DOHH2 (cell line): ENCODE measurements at regions not wholly inside any gene's neighbourhood (a gene's known extent, or its start where the extent isn't known, plus 50 kb on each side); places are given as distances from the start of the nearest gene placed in this dataset.

Experiments
- H3F3A ChIP-seq: fragments of 200-600 bp; sonication (generic), shearing (Covaris generic); 2 replicates; pipeline ENCODE4 v1.6.0; 2016; ENCODE audit warnings: antibody characterized with exemption, mild to moderate bottlenecking; ENCODE audit not compliant: control insufficient read depth, insufficient read depth
- H3K27ac ChIP-seq: fragments of 200-600 bp; sonication (generic); 2 replicates; pipeline ENCODE4 v1.5.1; 2014; ENCODE audit warnings: low read depth, mild to moderate bottlenecking, low read length, moderate library complexity
- H3K27me3 ChIP-seq: fragments of 200-600 bp; sonication (generic); 2 replicates; pipeline ENCODE4 v1.6.1; 2014; ENCODE audit warnings: mild to moderate bottlenecking, low read length, mixed read lengths; ENCODE audit not compliant: control insufficient read depth
- H3K36me3 ChIP-seq: fragments of 200-600 bp; sonication (generic); 2 replicates; pipeline ENCODE4 v1.6.1; 2014; ENCODE audit warnings: mild to moderate bottlenecking, low read length, moderate library complexity, mixed read lengths; ENCODE audit not compliant: control insufficient read depth
- H3K4me1 ChIP-seq: fragments of 200-600 bp; sonication (generic); 2 replicates; pipeline ENCODE4 v1.6.1; 2014; ENCODE audit warnings: mild to moderate bottlenecking, low read length, mixed read lengths; ENCODE audit not compliant: control insufficient read depth
- H3K4me2 ChIP-seq: fragments of 200-600 bp; sonication (generic); 2 replicates; pipeline ENCODE4 v1.6.0; 2014; ENCODE audit warnings: mild to moderate bottlenecking, low read length, moderate library complexity
- H3K4me3 ChIP-seq: fragments of 200-600 bp; sonication (generic); 2 replicates; pipeline ENCODE4 v1.5.1; 2014; ENCODE audit warnings: mild to moderate bottlenecking, low read length, mixed read lengths
- H3K79me2 ChIP-seq: fragments of 200-600 bp; sonication (generic); 2 replicates; pipeline ENCODE4 v1.6.1; 2014; ENCODE audit warnings: mild to moderate bottlenecking, low read length, mixed read lengths; ENCODE audit not compliant: control insufficient read depth
- H3K9me2 ChIP-seq: fragments of 200-600 bp; sonication (generic); replicated peaks from 2 replicates; pipeline ENCODE4 v1.6.1; 2014; ENCODE audit warnings: mild to moderate bottlenecking, low read length, mixed read lengths; ENCODE audit not compliant: control insufficient read depth
- H3K9me3 ChIP-seq: fragments of 200-600 bp; sonication (generic); 2 replicates; pipeline ENCODE4 v1.6.1; 2014; ENCODE audit warnings: antibody characterized with exemption, low read length, mixed read lengths; ENCODE audit not compliant: control insufficient read depth, insufficient read depth
- H4K20me1 ChIP-seq: fragments of 200-600 bp; sonication (generic); 2 replicates; pipeline ENCODE4 v1.6.0; 2014; ENCODE audit warnings: low read depth, mild to moderate bottlenecking, antibody characterized with exemption, low read length, moderate library complexity; ENCODE audit not compliant: control insufficient read depth, insufficient read depth
- CTCF ChIP-seq: fragments of 200-600 bp; sonication (generic); IDR thresholded peaks from one replicate; pipeline ENCODE4 v1.5.1; 2014; ENCODE audit warnings: antibody characterized with exemption, mild to moderate bottlenecking, low read depth, low read length; ENCODE audit not compliant: poor library complexity, severe bottlenecking
- EZH2phosphoT487 ChIP-seq: fragments of 200-600 bp; sonication (generic); IDR thresholded peaks from 2 replicates; pipeline ENCODE4 v1.6.1; 2017; ENCODE audit warnings: borderline replicate concordance, mild to moderate bottlenecking, antibody characterized with exemption, low read length, moderate library complexity, mixed read lengths

- H3F3A ChIP-seq, result no peaks in the 10 kb centered on the region
- no peaks in the 10 kb centered on the region for H3K4me1 ChIP-seq
- H3K4me2 ChIP-seq, result no peak overlapping the region
- no peak for TF ChIP-seq EZH2phosphoT487
- no peak for TF ChIP-seq CTCF
- no peaks in the 10 kb centered on the region for H3K9me3 ChIP-seq
- no peak overlapping the region for H3K4me3 ChIP-seq
- no peaks in the 10 kb centered on the region for H3K79me2 ChIP-seq
- no peak overlapping the region for H3K27ac ChIP-seq
- no peaks in the 10 kb centered on the region for H3K9me2 ChIP-seq
- no peaks in the 10 kb centered on the region for H3K36me3 ChIP-seq
- no peaks in the 10 kb centered on the region for H4K20me1 ChIP-seq
- H3K27me3 ChIP-seq, result peaks cover 16% of the 10 kb centered on the region; the same call in 1 of the 2 replicates
These were observed 111.6 kb downstream of the NHLRC3 start for GRCh38 chr13:39149896-39150295.

- Histone ChIP-seq H3K27me3 (peaks cover 10% of the 10 kb centered on the region; the same call in 1 of the 2 replicates), H3K9me2 (no peaks in the 10 kb centered on the region), H3K4me1 (no peaks in the 10 kb centered on the region), H3K27ac (no peak overlapping the region), H3F3A (no peaks in the 10 kb centered on the region), H3K79me2 (no peaks in the 10 kb centered on the region), H3K4me2 (no peak overlapping the region), H3K9me3 (no peaks in the 10 kb centered on the region), H4K20me1 (no peaks in the 10 kb centered on the region), H3K36me3 (no peaks in the 10 kb centered on the region), H3K4me3 (no peak overlapping the region)
- no peak for TF ChIP-seq EZH2phosphoT487
- TF ChIP-seq CTCF, result no peak
These were observed 115.8 kb downstream of the NHLRC3 start for GRCh38 chr13:39154041-39154440.

DNA sequence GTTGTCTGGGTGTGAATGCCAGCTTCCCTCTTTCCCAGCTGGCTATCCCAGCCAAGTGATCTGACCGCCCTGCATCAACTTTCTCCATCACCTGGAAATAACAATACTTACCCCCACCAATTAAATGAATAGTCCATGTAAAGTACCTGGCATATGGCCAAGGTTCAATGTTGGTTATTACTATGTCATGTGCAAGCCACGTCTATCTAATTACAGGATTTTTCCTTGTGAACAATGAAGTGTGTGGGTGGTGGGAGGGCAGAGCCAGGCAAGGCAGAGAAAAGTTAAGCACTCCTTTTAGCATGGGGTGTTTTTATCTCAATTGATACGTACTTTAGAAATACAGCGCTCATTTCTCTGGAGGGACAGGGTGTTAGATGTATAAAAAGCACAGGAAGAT, 121.1 kb downstream of the NHLRC3 start:
- TF ChIP-seq EZH2phosphoT487, result no peak

DNA sequence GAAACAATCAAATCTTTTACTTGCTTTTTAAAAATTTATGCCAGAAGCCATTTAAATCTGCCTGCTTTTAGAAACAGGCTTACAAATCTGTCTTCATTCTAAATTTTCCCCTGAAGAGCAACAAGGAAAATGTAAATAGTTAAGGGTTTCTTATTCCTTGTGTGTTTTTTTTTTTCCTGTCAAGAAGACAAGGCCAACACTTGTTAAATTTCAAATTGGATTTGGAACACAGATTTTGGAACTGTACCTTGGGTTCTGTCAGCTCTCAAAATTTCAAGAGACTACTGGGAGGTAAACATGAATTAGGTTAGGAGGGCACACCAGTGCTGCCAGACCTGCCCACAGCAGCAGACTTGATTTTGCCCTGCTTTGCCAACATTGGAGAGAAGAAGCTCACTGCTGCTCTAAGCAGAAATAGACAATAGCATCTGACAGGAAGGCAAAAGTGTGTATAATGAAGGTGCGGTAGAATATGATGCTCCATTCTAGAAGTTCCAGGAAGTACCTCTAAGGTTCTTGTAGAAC, 121.7 kb downstream of the NHLRC3 start:
- Histone ChIP-seq H3K27ac (no peak overlapping the region), H3K9me3 (no peaks in the 10 kb centered on the region), H3F3A (no peaks in the 10 kb centered on the region), H3K9me2 (no peaks in the 10 kb centered on the region), H3K4me1 (no peaks in the 10 kb centered on the region), H3K4me3 (no peak overlapping the region), H3K27me3 (peaks cover 18% of the 10 kb centered on the region), H3K4me2 (no peak overlapping the region), H4K20me1 (no peaks in the 10 kb centered on the region), H3K36me3 (no peaks in the 10 kb centered on the region), H3K79me2 (no peaks in the 10 kb centered on the region)
- TF ChIP-seq EZH2phosphoT487 (no peak), CTCF (no peak)

More for the DNA sequence above, 121.1 kb downstream of the NHLRC3 start:
- no peak overlapping the region for H3K4me3 ChIP-seq
- H4K20me1 ChIP-seq, result no peaks in the 10 kb centered on the region
- H3K79me2 ChIP-seq, result no peaks in the 10 kb centered on the region
- no peaks in the 10 kb centered on the region for H3K9me2 ChIP-seq
- H3F3A ChIP-seq, result no peaks in the 10 kb centered on the region
- H3K4me1 ChIP-seq, result no peaks in the 10 kb centered on the region
- H3K9me3 ChIP-seq, result no peaks in the 10 kb centered on the region
- H3K27me3 ChIP-seq, result peaks cover 15% of the 10 kb centered on the region
- H3K4me2 ChIP-seq, result no peak overlapping the region
- H3K27ac ChIP-seq, result no peak overlapping the region
- H3K36me3 ChIP-seq, result no peaks in the 10 kb centered on the region
